SK-N-SH (cell line): ENCODE measurements at regions not wholly inside any gene's neighbourhood (a gene's known extent, or its start where the extent isn't known, plus 50 kb on each side); places are given as distances from the start of the nearest gene placed in this dataset.

Experiments used
- CTCF ChIA-PET: fragments of 300-600, 350-600 bp; formaldehyde crosslinking; extraction: SDS; loops from one replicate; lab custom pipeline; 2021; lab: Yijun Ruan, JAX
- POLR2A ChIA-PET: fragments of 350-600 bp; sonication (Branson Sonifier 250); formaldehyde crosslinking; extraction: SDS; loops from one replicate; lab custom pipeline; 2020; ENCODE audit warnings: antibody characterized with exemption, inconsistent platforms; lab: Yijun Ruan, JAX
- DNase-seq: peaks from one replicate; pipeline ENCODE4 v3.0.0; 2012
- H2AFZ ChIP-seq: fragments of 200-600 bp; sonication (generic); 2 replicates; pipeline ENCODE4 v1.8.1; 2016; ENCODE audit warnings: antibody characterized with exemption, mild to moderate bottlenecking, low read depth
- H3F3A ChIP-seq: fragments of 200-600 bp; sonication (generic); replicated peaks from 2 replicates; pipeline ENCODE3; 2016; ENCODE audit warnings: antibody characterized with exemption, mild to moderate bottlenecking; ENCODE audit not compliant: insufficient read depth
- H3K27ac ChIP-seq, 2 experiments: fragments of 200-500 bp in 1 of 2; fragments of 200-600 bp in 1 of 2; sonication (Bioruptor generic) in 1 of 2; sonication (generic), shearing (Covaris generic) in 1 of 2; 2 replicates each; pipeline versions ENCODE4 v1.5.1 to v1.6.1; 2014 to 2016; ENCODE audit warnings: low read depth in 2 of 2, inconsistent platforms in 1 of 2, low read length in 1 of 2, mild to moderate bottlenecking in 1 of 2, mixed read lengths in 1 of 2
- H3K27me3 ChIP-seq: fragments of 200-600 bp; sonication (generic), shearing (Covaris generic); 2 replicates; pipeline ENCODE4 v1.6.1; 2016; ENCODE audit warnings: mixed run types; ENCODE audit not compliant: insufficient read depth
- H3K36me3 ChIP-seq, 2 experiments: fragments of 200-500 bp in 1 of 2; fragments of 200-600 bp in 1 of 2; sonication (Bioruptor generic) in 1 of 2; sonication (generic) in 1 of 2; replicated peaks in 1 of 2; 2 replicates each; pipeline versions ENCODE3 to v1.5.1; 2014 to 2016; ENCODE audit warnings: low read length in 1 of 2, mild to moderate bottlenecking in 1 of 2; ENCODE audit not compliant: insufficient read depth in 2 of 2, control insufficient read depth in 1 of 2
- H3K4me1 ChIP-seq, 2 experiments: fragments of 200-500 bp in 1 of 2; fragments of 200-600 bp in 1 of 2; sonication (Bioruptor generic) in 1 of 2; sonication (generic), shearing (Covaris generic) in 1 of 2; 2 replicates each; pipeline versions ENCODE4 v1.5.1 to v1.6.1; 2014 to 2016; ENCODE audit warnings: low read depth in 1 of 2, low read length in 1 of 2, mixed run types in 1 of 2; ENCODE audit not compliant: insufficient read depth in 2 of 2, control insufficient read depth in 1 of 2
- H3K4me2 ChIP-seq: fragments of 200-600 bp; sonication (generic), shearing (Covaris generic); 2 replicates; pipeline ENCODE4 v1.6.1; 2017; ENCODE audit warnings: mixed run types
- H3K4me3 ChIP-seq, 2 experiments: fragments of 200-500 bp in 1 of 2; fragments of 200-600 bp in 1 of 2; sonication (Bioruptor generic) in 1 of 2; sonication (generic), shearing (Covaris generic) in 1 of 2; 2 replicates each; pipeline versions ENCODE4 v1.5.1 to v1.8.1; 2014 to 2016; ENCODE audit warnings: low read depth in 2 of 2, inconsistent platforms in 1 of 2, low read length in 1 of 2, mild to moderate bottlenecking in 1 of 2, mixed read lengths in 1 of 2, moderate library complexity in 1 of 2
- H3K79me2 ChIP-seq: fragments of 200-600 bp; sonication (generic); 2 replicates; pipeline ENCODE4 v1.8.1; 2017; ENCODE audit warnings: mild to moderate bottlenecking; ENCODE audit not compliant: insufficient read depth
- H3K9ac ChIP-seq: fragments of 200-600 bp; sonication (generic); 2 replicates; pipeline ENCODE4 v1.6.1; 2017; ENCODE audit warnings: mixed run types
- H3K9me2 ChIP-seq: fragments of 200-600 bp; sonication (generic); 2 replicates; pipeline ENCODE4 v1.6.1; 2017; ENCODE audit warnings: mixed run types
- H3K9me3 ChIP-seq: fragments of 200-600 bp; sonication (generic); 2 replicates; pipeline ENCODE4 v1.6.1; 2017; ENCODE audit warnings: mixed run types, mild to moderate bottlenecking, moderate library complexity
- H4K20me1 ChIP-seq: fragments of 200-600 bp; sonication (generic); 2 replicates; pipeline ENCODE4 v1.6.1; 2017; ENCODE audit warnings: mild to moderate bottlenecking, mixed run types; ENCODE audit not compliant: insufficient read depth
- FOSL2 ChIP-seq: IDR thresholded peaks from 2 replicates; pipeline ENCODE4 v1.4.0; 2012; ENCODE audit warnings: low read depth, mild to moderate bottlenecking, moderate library complexity, borderline replicate concordance
- FOXM1 ChIP-seq: IDR thresholded peaks from 2 replicates; pipeline ENCODE4 v1.4.0; 2012; ENCODE audit warnings: low read depth, mild to moderate bottlenecking
- GABPA ChIP-seq: IDR thresholded peaks from 2 replicates; pipeline ENCODE4 v1.4.0; 2012; ENCODE audit warnings: low read depth, mild to moderate bottlenecking
- NFIC ChIP-seq: IDR thresholded peaks from 2 replicates; pipeline ENCODE4 v1.4.0; 2012; ENCODE audit warnings: borderline replicate concordance
- NRF1 ChIP-seq: IDR thresholded peaks from 2 replicates; pipeline ENCODE4 v1.6.1; 2012; ENCODE audit warnings: low read depth, mild to moderate bottlenecking, low read length
- RAD21 ChIP-seq: IDR thresholded peaks from 2 replicates; pipeline ENCODE4 v1.6.1; 2012; ENCODE audit warnings: mild to moderate bottlenecking, low read length
- RCOR1 ChIP-seq: fragments of 150-350 bp; IDR thresholded peaks from 2 replicates; pipeline ENCODE4 v1.6.1; 2017; ENCODE audit warnings: antibody characterized with exemption, low read length
- REST ChIP-seq: IDR thresholded peaks from 2 replicates; pipeline ENCODE4 v1.6.1; 2012; ENCODE audit warnings: mild to moderate bottlenecking, low read depth, low read length, moderate library complexity
- SIN3A ChIP-seq: IDR thresholded peaks from 2 replicates; pipeline ENCODE4 v1.6.1; 2012; ENCODE audit warnings: low read depth, mild to moderate bottlenecking, low read length, moderate library complexity, borderline replicate concordance
- TAF1 ChIP-seq: IDR thresholded peaks from 2 replicates; pipeline ENCODE4 v1.6.1; 2012; ENCODE audit warnings: low read depth, mild to moderate bottlenecking, low read length, moderate library complexity, borderline replicate concordance
- TCF12 ChIP-seq: IDR thresholded peaks from 2 replicates; pipeline ENCODE4 v1.4.0; 2012
- USF1 ChIP-seq: IDR thresholded peaks from 2 replicates; pipeline ENCODE4 v1.4.0; 2012; ENCODE audit warnings: low read depth, borderline replicate concordance
- USF2 ChIP-seq: fragments of 150-350 bp; IDR thresholded peaks from 2 replicates; pipeline ENCODE4 v1.6.1; 2017; ENCODE audit warnings: antibody characterized with exemption, low read length, low read depth, borderline replicate concordance
- ZBTB33 ChIP-seq: IDR thresholded peaks from 2 replicates; pipeline ENCODE4 v1.4.0; 2012; ENCODE audit warnings: low read depth, borderline replicate concordance
- WGBS: methylation state at CpG from one replicate; pipeline ENCODE4 v1.1.6; 2017; ENCODE audit warnings: low lambda C conversion rate; 5-methylcytosine and 5-hydroxymethylcytosine counted together

- no peaks in the 10 kb centered on the region for H3K27me3 ChIP-seq
- no peak for DNase-seq
- no peak for TF ChIP-seq USF1
- no peak for TF ChIP-seq GABPA
- no peak for TF ChIP-seq TCF12
- no peak for TF ChIP-seq NFIC
- no peak for TF ChIP-seq REST
- TF ChIP-seq, all 33 proteins: peak for 0
- Histone ChIP-seq H3K9ac (no peak overlapping the region), H3K27ac (no peak overlapping the region), H3K9me2 (no peaks in the 10 kb centered on the region), H3K4me1 (no peaks in the 10 kb centered on the region; a peak in 1 of 4 replicates), H4K20me1 (no peaks in the 10 kb centered on the region), H3K4me2 (no peak overlapping the region), H3F3A (no peaks in the 10 kb centered on the region), H3K4me3 (no peak overlapping the region), H3K36me3 (no peaks in the 10 kb centered on the region), H2AFZ (no peak overlapping the region), H3K79me2 (no peaks in the 10 kb centered on the region), H3K9me3 (no peaks in the 10 kb centered on the region)
- ChIA-PET POLR2A (no interaction called here), CTCF (no interaction called here)
- 39% methylated on average over 5 of the region's 5 CpGs for WGBS
Measured at GRCh38 chr9:27663526-27663925, 90.2 kb upstream of the C9orf72 start.

GRCh38 chr9:27664121-27664779 lies 91.0 kb upstream of the C9orf72 start:
- WGBS = 55% methylated on average over 7 of the region's 7 CpGs
- Histone ChIP-seq H4K20me1 (no peaks in the 10 kb centered on the region), H3K36me3 (no peaks in the 10 kb centered on the region), H3K79me2 (no peaks in the 10 kb centered on the region), H3K9me2 (no peaks in the 10 kb centered on the region), H3K9me3 (no peaks in the 10 kb centered on the region), H3K4me2 (no peak overlapping the region), H2AFZ (no peak overlapping the region), H3K9ac (no peak overlapping the region), H3F3A (no peaks in the 10 kb centered on the region), H3K4me3 (no peak overlapping the region), H3K27me3 (no peaks in the 10 kb centered on the region), H3K4me1 (no peaks in the 10 kb centered on the region; a peak in 1 of 4 replicates), H3K27ac (no peak overlapping the region)
- no peak for TF ChIP-seq TAF1
- no peak for TF ChIP-seq NRF1
- no peak for TF ChIP-seq USF2
- no peak for TF ChIP-seq FOXM1
- no peak for TF ChIP-seq RCOR1
- TF ChIP-seq RAD21 = no peak
- TF ChIP-seq REST = no peak
- no peak for TF ChIP-seq TCF12
- no peak for TF ChIP-seq ZBTB33
- TF ChIP-seq SIN3A = no peak
- no peak for TF ChIP-seq FOSL2
- ChIA-PET CTCF (no interaction called here), POLR2A (no interaction called here)
- DNase-seq = no peak
